A673 (cell line): ENCODE measurements at regions not wholly inside any gene's neighbourhood (a gene's known extent, or its start where the extent isn't known, plus 50 kb on each side); places are given as distances from the start of the nearest gene placed in this dataset.

Source experiments
- CTCF ChIP-seq: fragments of 300-800, 200-600 bp; sonication (generic); conservative IDR thresholded peaks from 2 replicates; pipeline ENCODE4 v1.5.1; 2017; ENCODE audit warnings: low read depth, mild to moderate bottlenecking, antibody characterized with exemption, low read length, moderate library complexity, mixed read lengths
- EZH2 ChIP-seq: fragments of 200-600 bp; sonication (generic); IDR thresholded peaks from 2 replicates; pipeline ENCODE4 v1.6.1; 2017; ENCODE audit warnings: borderline replicate concordance, low read depth, mild to moderate bottlenecking, mixed read lengths, antibody characterized with exemption, low read length; ENCODE audit not compliant: poor library complexity, severe bottlenecking

- no peak for TF ChIP-seq EZH2
- TF ChIP-seq CTCF = no peak
Measured at GRCh38 chr6:43993881-43994523, 133.2 kb downstream of the MRPL14 start.
